ENCODE measurements at regions not wholly inside any gene's neighbourhood (a gene's known extent, or its start where the extent isn't known, plus 50 kb on each side); places are given as distances from the start of the nearest gene placed in this dataset.

DNA sequence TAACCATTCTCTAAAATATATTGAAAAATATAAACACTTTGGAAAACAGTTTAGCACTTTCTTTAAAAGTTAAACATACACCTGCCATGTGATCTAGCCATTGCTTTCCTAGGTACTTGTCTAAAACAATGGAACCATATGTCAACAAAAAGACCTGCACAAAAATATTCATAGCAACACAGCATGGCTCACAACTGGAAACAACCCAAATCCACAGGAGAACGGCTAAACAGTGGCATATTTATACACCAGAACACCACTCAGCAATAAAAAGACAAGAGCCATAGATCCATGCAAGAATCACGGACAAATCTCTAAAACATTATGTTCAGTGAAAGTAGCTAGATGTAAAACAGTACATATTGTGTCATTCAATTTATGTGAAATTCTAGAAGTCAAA lies 221.3 kb upstream of the UBE2E2 start:
- Histone ChIP-seq H3K9ac (ENCODE audit: low read depth, low read length) (no peak overlapping the region), H3K4me1 (ENCODE audit: control insufficient read depth, insufficient read depth, low read length) (peaks cover 8% of the 10 kb centered on the region; the same call in 1 of the 2 replicates), H3K27ac (ENCODE audit: low read depth, low read length) (no peak overlapping the region), H3K36me3 (ENCODE audit: control insufficient read depth, insufficient read depth, low read length) (no peaks in the 10 kb centered on the region), H3K9me3 (ENCODE audit: control insufficient read depth, insufficient read depth, low read length) (no peaks in the 10 kb centered on the region), H3K27me3 (ENCODE audit: control insufficient read depth, insufficient read depth, low read length) (no peaks in the 10 kb centered on the region), H3K4me3 (ENCODE audit: low read depth, low read length) (no peak overlapping the region)

DNA sequence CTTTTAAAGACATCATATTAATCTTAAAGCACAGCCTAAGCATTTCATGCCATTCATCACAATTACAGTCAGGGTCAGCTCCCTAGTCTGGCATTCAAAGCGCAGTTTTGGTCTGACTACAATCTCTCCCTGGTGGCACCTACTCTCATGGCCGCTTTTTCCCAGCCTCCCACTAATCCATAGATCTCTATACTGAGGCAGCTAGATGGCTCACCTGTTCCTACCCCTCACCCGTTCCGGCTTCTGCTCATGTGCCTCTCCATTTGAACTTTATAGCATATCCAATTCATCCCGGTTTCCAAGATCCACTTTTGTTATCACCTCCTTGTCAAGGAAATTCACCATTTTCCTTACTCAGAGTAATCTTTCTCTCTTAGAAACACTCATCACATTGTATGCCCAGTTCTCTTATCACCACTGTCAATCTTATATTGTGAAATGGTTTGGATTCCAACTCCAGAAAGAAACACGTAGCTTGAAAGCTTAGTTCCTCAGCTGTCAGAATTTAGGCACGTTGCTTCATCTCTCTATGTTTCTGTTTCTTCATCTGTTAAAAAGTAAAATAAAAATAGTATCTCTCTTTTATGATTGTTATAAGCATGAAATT lies 220.0 kb upstream of the UBE2E2 start:
- Histone ChIP-seq H3K9ac (ENCODE audit: low read depth, low read length) (no peak overlapping the region), H3K4me3 (ENCODE audit: low read depth, low read length) (no peak overlapping the region), H3K9me3 (ENCODE audit: control insufficient read depth, insufficient read depth, low read length) (no peaks in the 10 kb centered on the region), H3K27me3 (ENCODE audit: control insufficient read depth, insufficient read depth, low read length) (no peaks in the 10 kb centered on the region), H3K4me1 (ENCODE audit: control insufficient read depth, insufficient read depth, low read length) (peaks cover 8% of the 10 kb centered on the region; the same call in 1 of the 2 replicates), H3K36me3 (ENCODE audit: control insufficient read depth, insufficient read depth, low read length) (no peaks in the 10 kb centered on the region), H3K27ac (ENCODE audit: low read depth, low read length) (no peak overlapping the region)

DNA sequence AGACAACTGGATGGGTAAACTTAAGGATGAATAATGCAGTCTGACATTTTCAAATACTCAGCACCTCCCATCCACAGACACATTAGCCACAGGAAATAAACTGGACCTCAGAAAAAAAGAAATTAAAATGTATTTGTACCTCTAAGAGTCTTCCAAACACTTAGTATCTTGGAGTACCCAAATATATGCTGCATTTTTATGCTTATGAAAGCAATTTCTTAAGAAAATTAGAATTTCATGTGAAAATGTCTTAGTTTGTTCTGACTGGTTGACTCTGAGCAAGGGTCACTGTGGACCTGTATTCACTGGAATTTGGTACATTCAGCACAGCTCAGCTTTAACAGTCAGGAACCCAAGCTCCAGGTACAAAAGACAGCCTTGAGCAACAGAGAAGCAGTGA lies 216.2 kb upstream of the UBE2E2 start:
- H3K4me3 ChIP-seq (ENCODE audit: low read depth, low read length) = no peak overlapping the region
- no peaks in the 10 kb centered on the region; the same call in 1 of the 2 replicates for H3K4me1 ChIP-seq (ENCODE audit: control insufficient read depth, insufficient read depth, low read length)
- no peak overlapping the region for H3K27ac ChIP-seq (ENCODE audit: low read depth, low read length)
- H3K9me3 ChIP-seq (ENCODE audit: control insufficient read depth, insufficient read depth, low read length) = 0 out of 2 replicates have a peak, but pooled peaks cover 5% of the 10 kb centered on the region
- H3K36me3 ChIP-seq (ENCODE audit: control insufficient read depth, insufficient read depth, low read length) = no peaks in the 10 kb centered on the region
- no peak overlapping the region for H3K9ac ChIP-seq (ENCODE audit: low read depth, low read length)
- no peaks in the 10 kb centered on the region for H3K27me3 ChIP-seq (ENCODE audit: control insufficient read depth, insufficient read depth, low read length)

DNA sequence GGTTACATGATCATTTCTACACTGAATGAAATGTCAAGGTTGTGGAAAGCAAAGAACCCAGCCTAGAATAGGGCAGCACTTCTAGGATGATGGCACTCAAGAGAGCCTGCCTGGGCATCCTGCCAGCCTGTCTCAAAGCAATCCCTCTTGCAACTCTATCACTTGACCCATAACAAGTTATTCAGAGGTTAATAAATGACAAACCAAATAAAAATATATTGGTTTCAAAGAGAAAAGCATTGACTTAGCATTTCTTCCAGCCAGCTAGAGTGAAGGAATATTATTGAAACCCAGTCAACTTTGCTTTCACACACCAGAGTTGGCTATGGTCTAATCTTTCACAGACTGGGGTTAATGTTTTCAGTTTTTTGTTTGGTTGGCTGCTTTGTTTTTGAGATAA lies 214.6 kb upstream of the UBE2E2 start:
- no peak overlapping the region for H3K27ac ChIP-seq (ENCODE audit: low read depth, low read length)
- 0 out of 2 replicates have a peak, but pooled peaks cover 5% of the 10 kb centered on the region for H3K9me3 ChIP-seq (ENCODE audit: control insufficient read depth, insufficient read depth, low read length)
- H3K4me1 ChIP-seq (ENCODE audit: control insufficient read depth, insufficient read depth, low read length) = no peaks in the 10 kb centered on the region; the same call in 1 of the 2 replicates
- H3K4me3 ChIP-seq (ENCODE audit: low read depth, low read length) = no peak overlapping the region
- H3K36me3 ChIP-seq (ENCODE audit: control insufficient read depth, insufficient read depth, low read length) = no peaks in the 10 kb centered on the region
- H3K27me3 ChIP-seq (ENCODE audit: control insufficient read depth, insufficient read depth, low read length) = no peaks in the 10 kb centered on the region
- no peak overlapping the region for H3K9ac ChIP-seq (ENCODE audit: low read depth, low read length)

DNA sequence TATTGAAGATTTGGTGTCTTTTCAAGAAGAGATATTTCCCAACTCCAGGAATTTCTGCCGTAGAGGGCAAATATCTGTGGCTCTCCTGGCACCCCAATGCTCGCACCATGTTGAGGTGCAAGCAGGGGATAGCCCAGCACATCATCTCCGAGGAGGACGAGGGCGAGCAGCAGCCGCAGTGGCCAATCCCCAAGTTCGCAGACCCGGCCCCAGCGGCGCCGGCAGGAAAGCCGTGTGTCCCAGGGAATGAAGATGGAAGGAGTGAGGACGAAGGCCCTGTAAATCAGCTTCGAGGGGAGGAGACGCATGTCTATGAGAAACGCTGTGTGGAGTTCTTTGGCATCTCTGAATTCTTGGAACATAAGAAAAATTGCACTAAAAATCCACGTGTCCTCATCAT lies 213.4 kb upstream of the UBE2E2 start:
- Histone ChIP-seq H3K4me1 (ENCODE audit: control insufficient read depth, insufficient read depth, low read length) (no peaks in the 10 kb centered on the region; the same call in 1 of the 2 replicates), H3K9ac (ENCODE audit: low read depth, low read length) (no peak overlapping the region), H3K4me3 (ENCODE audit: low read depth, low read length) (no peak overlapping the region), H3K36me3 (ENCODE audit: control insufficient read depth, insufficient read depth, low read length) (no peaks in the 10 kb centered on the region), H3K27ac (ENCODE audit: low read depth, low read length) (no peak overlapping the region), H3K27me3 (ENCODE audit: control insufficient read depth, insufficient read depth, low read length) (no peaks in the 10 kb centered on the region), H3K9me3 (ENCODE audit: control insufficient read depth, insufficient read depth, low read length) (0 out of 2 replicates have a peak, but pooled peaks cover 5% of the 10 kb centered on the region)

DNA sequence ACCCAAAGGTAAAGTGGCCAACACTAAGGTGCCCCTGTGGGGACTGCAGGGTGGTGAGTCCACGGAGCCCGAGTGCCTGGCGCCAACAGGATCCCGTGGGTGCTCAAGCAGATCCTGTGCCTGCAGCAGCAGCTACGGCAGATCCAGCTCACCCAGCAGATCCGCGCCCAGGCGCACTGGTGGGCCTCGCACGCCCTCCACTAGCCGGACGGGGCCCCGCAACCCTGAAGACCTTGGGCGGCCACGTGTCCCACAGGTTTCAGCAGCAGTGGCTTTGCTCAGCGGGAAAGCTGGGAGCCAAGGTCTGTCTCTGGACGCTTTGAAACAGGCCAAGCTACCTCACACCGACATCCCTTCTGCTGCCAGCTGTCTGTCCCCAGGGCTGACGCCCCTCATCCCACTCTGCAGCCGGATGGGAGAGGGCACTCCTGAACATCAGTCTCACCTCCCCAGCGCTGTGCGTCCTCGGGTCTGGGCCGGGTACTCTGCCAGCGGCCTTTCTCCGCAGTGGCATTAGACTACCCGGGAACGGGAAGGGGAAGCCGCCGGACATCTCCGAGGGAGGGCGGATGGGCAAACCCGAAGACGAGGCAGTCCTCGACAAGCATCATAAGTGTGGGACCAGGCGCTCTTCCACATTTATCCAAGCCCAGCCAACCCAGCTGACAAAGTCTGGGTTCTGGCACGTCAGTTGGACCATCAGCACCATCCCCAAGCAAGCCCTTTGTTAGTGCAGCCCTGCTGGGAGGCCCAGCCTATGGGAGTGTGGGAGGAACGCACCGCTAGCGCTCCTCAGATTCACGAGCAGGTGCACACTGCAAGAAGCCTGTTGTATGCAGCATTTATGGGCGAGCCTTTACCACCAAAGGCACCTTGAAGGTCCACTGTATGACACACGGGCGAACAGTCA lies 212.6 kb upstream of the UBE2E2 start:
- no peaks in the 10 kb centered on the region; the same call in 1 of the 2 replicates for H3K4me1 ChIP-seq (ENCODE audit: control insufficient read depth, insufficient read depth, low read length)
- H3K27me3 ChIP-seq (ENCODE audit: control insufficient read depth, insufficient read depth, low read length) = no peaks in the 10 kb centered on the region
- 0 out of 2 replicates have a peak, but pooled peaks cover 5% of the 10 kb centered on the region for H3K9me3 ChIP-seq (ENCODE audit: control insufficient read depth, insufficient read depth, low read length)
- H3K9ac ChIP-seq (ENCODE audit: low read depth, low read length) = no peak overlapping the region
- no peak overlapping the region for H3K4me3 ChIP-seq (ENCODE audit: low read depth, low read length)
- no peak overlapping the region for H3K27ac ChIP-seq (ENCODE audit: low read depth, low read length)
- no peaks in the 10 kb centered on the region for H3K36me3 ChIP-seq (ENCODE audit: control insufficient read depth, insufficient read depth, low read length)

DNA sequence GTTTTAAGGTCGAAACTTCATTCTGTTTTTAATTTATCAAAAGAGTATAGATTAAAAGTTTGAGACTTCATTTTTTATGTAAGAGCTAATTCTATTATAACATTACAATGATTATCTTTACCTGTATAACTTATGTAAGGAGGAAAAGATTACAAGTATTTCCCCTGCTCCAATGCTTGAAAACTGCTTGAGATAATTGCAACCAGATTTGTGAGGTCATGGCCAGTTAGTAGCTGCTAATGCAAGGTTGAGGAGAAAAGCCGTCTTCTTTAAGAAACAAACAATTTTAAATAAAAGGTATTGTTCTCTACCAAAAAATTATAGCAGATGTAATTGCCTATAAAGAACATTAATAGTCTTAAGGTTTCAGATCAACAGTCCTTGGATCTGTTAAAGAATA lies 208.3 kb upstream of the UBE2E2 start:
- Histone ChIP-seq H3K9me3 (ENCODE audit: control insufficient read depth, insufficient read depth, low read length) (0 out of 2 replicates have a peak, but pooled peaks cover 5% of the 10 kb centered on the region), H3K4me1 (ENCODE audit: control insufficient read depth, insufficient read depth, low read length) (no peaks in the 10 kb centered on the region; the same call in 1 of the 2 replicates), H3K27me3 (ENCODE audit: control insufficient read depth, insufficient read depth, low read length) (no peaks in the 10 kb centered on the region), H3K4me3 (ENCODE audit: low read depth, low read length) (no peak overlapping the region), H3K36me3 (ENCODE audit: control insufficient read depth, insufficient read depth, low read length) (no peaks in the 10 kb centered on the region), H3K27ac (ENCODE audit: low read depth, low read length) (no peak overlapping the region), H3K9ac (ENCODE audit: low read depth, low read length) (no peak overlapping the region)

DNA sequence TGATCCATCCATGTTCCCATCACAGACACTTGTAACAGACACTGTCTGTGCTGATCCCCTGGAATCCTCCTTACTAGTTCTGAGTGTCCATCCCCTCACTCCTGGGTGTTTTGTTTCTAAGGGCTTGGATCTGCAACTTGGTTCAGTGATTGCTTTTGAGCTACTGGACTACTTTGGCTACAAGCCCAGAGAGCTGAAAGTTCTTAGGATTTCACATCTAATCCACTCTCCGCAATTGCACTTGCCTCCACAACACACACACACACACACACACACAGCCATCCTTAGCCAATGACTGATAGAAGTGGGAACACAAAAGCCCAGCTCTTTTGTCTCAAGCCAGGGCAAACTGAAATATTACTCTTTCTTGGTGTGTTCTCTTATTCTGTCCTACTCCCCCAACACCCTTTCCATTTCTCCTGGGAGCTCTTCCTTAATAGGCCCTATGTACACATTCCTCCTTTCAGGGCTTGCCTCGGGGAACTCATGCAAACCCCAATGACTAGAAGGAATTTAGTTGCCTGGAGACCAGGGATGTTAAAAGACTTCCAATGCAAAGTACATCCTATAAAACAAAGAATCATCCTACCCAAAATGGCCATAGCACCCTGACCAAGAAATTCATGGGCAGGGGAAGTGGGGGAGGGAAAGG lies 206.1 kb upstream of the UBE2E2 start:
- no peaks in the 10 kb centered on the region for H3K4me1 ChIP-seq (ENCODE audit: control insufficient read depth, insufficient read depth, low read length)
- no peaks in the 10 kb centered on the region for H3K9me3 ChIP-seq (ENCODE audit: control insufficient read depth, insufficient read depth, low read length)
- no peaks in the 10 kb centered on the region for H3K36me3 ChIP-seq (ENCODE audit: control insufficient read depth, insufficient read depth, low read length)
- no peak overlapping the region for H3K27ac ChIP-seq (ENCODE audit: low read depth, low read length)
- no peaks in the 10 kb centered on the region for H3K27me3 ChIP-seq (ENCODE audit: control insufficient read depth, insufficient read depth, low read length)
- no peak overlapping the region for H3K4me3 ChIP-seq (ENCODE audit: low read depth, low read length)
- H3K9ac ChIP-seq (ENCODE audit: low read depth, low read length) = no peak overlapping the region

DNA sequence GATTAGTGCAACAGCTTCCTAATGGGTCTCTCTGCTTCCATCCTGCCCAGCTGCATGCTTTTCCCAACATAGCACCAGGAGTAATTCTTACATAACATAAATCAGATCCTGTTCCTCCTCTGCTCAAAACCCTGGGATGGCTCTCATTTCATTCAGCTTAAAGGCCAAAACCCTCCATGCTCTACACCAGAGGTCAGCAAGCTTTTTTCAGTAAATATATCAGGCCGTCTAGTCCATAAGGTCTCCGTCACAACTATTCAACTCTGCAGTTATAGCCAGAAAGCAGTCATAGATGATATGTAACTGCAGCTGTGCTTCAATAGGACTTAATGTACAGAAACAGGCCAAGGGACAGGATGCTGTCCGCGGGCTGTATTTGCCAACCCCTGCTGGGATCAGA lies 202.8 kb upstream of the UBE2E2 start:
- Histone ChIP-seq H3K9me3 (ENCODE audit: control insufficient read depth, insufficient read depth, low read length) (no peaks in the 10 kb centered on the region), H3K9ac (ENCODE audit: low read depth, low read length) (no peak overlapping the region), H3K4me3 (ENCODE audit: low read depth, low read length) (no peak overlapping the region), H3K27ac (ENCODE audit: low read depth, low read length) (no peak overlapping the region), H3K27me3 (ENCODE audit: control insufficient read depth, insufficient read depth, low read length) (no peaks in the 10 kb centered on the region), H3K36me3 (ENCODE audit: control insufficient read depth, insufficient read depth, low read length) (no peaks in the 10 kb centered on the region), H3K4me1 (ENCODE audit: control insufficient read depth, insufficient read depth, low read length) (no peaks in the 10 kb centered on the region)

DNA sequence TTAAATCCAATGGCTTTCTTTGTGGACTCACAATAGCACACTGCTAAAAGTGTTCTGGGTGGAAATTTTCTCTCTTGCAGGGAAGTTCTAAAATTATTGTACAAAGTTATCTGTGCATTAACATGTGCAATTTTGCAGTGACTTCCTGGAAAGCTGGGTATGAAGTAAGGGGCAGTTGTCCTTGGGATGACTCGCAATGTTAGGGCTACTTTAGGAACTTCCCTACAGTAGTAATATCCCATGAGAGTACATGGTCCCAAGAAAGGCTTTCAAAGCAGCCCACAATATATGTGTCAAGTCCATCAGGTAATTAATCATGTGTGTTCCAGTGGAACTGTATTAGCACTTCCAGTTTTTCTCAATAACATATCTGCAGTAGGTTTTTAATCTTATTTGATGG lies 201.0 kb upstream of the UBE2E2 start:
- no peak overlapping the region for H3K4me3 ChIP-seq (ENCODE audit: low read depth, low read length)

More for the DNA sequence above, 201.0 kb upstream of the UBE2E2 start:
- H3K4me1 ChIP-seq (ENCODE audit: control insufficient read depth, insufficient read depth, low read length) = no peaks in the 10 kb centered on the region
- no peaks in the 10 kb centered on the region for H3K36me3 ChIP-seq (ENCODE audit: control insufficient read depth, insufficient read depth, low read length)
- no peaks in the 10 kb centered on the region for H3K27me3 ChIP-seq (ENCODE audit: control insufficient read depth, insufficient read depth, low read length)
- no peak overlapping the region for H3K27ac ChIP-seq (ENCODE audit: low read depth, low read length)
- H3K9ac ChIP-seq (ENCODE audit: low read depth, low read length) = no peak overlapping the region
- H3K9me3 ChIP-seq (ENCODE audit: control insufficient read depth, insufficient read depth, low read length) = no peaks in the 10 kb centered on the region
